HG03432 (cell line): ENCODE measurements at regions not wholly inside any gene's neighbourhood (a gene's known extent, or its start where the extent isn't known, plus 50 kb on each side); places are given as distances from the start of the nearest gene placed in this dataset.

ENCODE experiments used
- ATAC-seq: cut with Tn5 transposase; IDR thresholded peaks from one replicate; pipeline ENCODE4 v1.9.1; 2021; ENCODE audit warnings: mild to moderate bottlenecking, moderate library complexity; ENCODE audit not compliant: unreplicated experiment

GRCh38 chr3:187899246-187899645 is 154.0 kb upstream of the BCL6 start:
- ATAC-seq, result no peak

GRCh38 chr3:187900993-187901755 is 155.9 kb upstream of the BCL6 start:
- no peak for ATAC-seq

GRCh38 chr3:187902041-187902471 is 156.8 kb upstream of the BCL6 start:
- peak; percentile 74 for ATAC-seq

- ATAC-seq, result no peak
These were observed 157.7 kb upstream of the BCL6 start for GRCh38 chr3:187902936-187903335.

GRCh38 chr3:187903697-187904096 is 158.4 kb upstream of the BCL6 start:
- ATAC-seq, result no peak

GRCh38 chr3:187906416-187906815 is 161.1 kb upstream of the BCL6 start:
- no peak for ATAC-seq

- no peak for ATAC-seq
These were observed 161.7 kb upstream of the BCL6 start for GRCh38 chr3:187906920-187907319.

- no peak for ATAC-seq
These were observed 164.6 kb upstream of the BCL6 start for GRCh38 chr3:187909866-187910265.

GRCh38 chr3:187912007-187912406 is 166.7 kb upstream of the BCL6 start:
- ATAC-seq, result no peak

GRCh38 chr3:187913617-187914033 is 168.4 kb upstream of the BCL6 start:
- ATAC-seq, result no peak

GRCh38 chr3:187914231-187914630 is 169.0 kb upstream of the BCL6 start:
- no peak for ATAC-seq

- ATAC-seq, result no peak
These were observed 170.8 kb upstream of the BCL6 start for GRCh38 chr3:187916072-187916471.

- no peak for ATAC-seq
These were observed 172.9 kb upstream of the BCL6 start for GRCh38 chr3:187918081-187918644.

GRCh38 chr3:187919048-187919447 is 173.8 kb upstream of the BCL6 start:
- peak; percentile 93 for ATAC-seq

- ATAC-seq, result peak; percentile 47
These were observed 174.3 kb upstream of the BCL6 start for GRCh38 chr3:187919544-187919943.

- ATAC-seq, result no peak
These were observed 174.8 kb upstream of the BCL6 start for GRCh38 chr3:187920030-187920429.

- no peak for ATAC-seq
These were observed 175.6 kb upstream of the BCL6 start for GRCh38 chr3:187920913-187921312.

- no peak for ATAC-seq
These were observed 176.3 kb upstream of the BCL6 start for GRCh38 chr3:187921391-187922074.

- ATAC-seq, result no peak
These were observed 177.6 kb upstream of the BCL6 start for GRCh38 chr3:187922704-187923416.

GRCh38 chr3:187924651-187925050 is 179.4 kb upstream of the BCL6 start:
- ATAC-seq, result no peak

- ATAC-seq, result no peak
These were observed 180.1 kb upstream of the BCL6 start for GRCh38 chr3:187925326-187925725.
